ENCODE measurements at regions not wholly inside any gene's neighbourhood (a gene's known extent, or its start where the extent isn't known, plus 50 kb on each side); places are given as distances from the start of the nearest gene placed in this dataset.

DNA sequence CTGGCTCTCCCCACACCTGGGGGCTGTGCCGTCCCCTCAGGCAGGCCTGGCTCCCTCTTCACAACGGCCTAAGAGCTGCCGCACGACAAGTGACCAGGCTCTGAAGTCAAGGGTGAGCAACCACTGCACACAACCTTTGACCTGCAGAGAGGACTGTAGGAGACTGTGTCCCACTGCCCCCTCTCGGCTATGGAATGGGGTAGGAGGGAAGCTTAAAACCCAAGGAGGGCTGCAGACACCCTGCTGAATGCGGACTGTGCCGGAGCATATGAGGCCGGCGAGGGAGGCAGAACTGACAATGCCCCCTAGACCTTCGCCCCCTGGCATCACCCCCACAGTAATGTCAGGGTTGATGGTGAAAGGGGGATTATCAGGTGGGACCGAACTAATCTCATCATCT is 311.9 kb downstream of the CTTN start:
- TF ChIP-seq EP300 (IDR thresholded peaks at IDR 0.05; ENCODE audit: borderline replicate concordance in 1 of 2, low read depth in 1 of 2, low read length in 1 of 2) (no peak), POLR2AphosphoS5 (IDR thresholded peaks at IDR 0.05; ENCODE audit: low read depth, low read length) (no peak), TEAD4 (IDR thresholded peaks at IDR 0.05; ENCODE audit: borderline replicate concordance, insufficient read depth) (no peak), SIN3A (IDR thresholded peaks at IDR 0.05; ENCODE audit: borderline replicate concordance, low read depth, low read length) (no peak), RAD21 (IDR thresholded peaks at IDR 0.05; ENCODE audit: low read length) (no peak), YY1 (IDR thresholded peaks at IDR 0.05; ENCODE audit: low read depth) (no peak), TAF1 (IDR thresholded peaks at IDR 0.05; ENCODE audit: borderline replicate concordance, low read depth, low read length) (no peak), GABPA (IDR thresholded peaks at IDR 0.05; ENCODE audit: low read depth) (no peak), JUND (IDR thresholded peaks at IDR 0.05) (no peak)
- TF ChIP-seq, protein P1, sequence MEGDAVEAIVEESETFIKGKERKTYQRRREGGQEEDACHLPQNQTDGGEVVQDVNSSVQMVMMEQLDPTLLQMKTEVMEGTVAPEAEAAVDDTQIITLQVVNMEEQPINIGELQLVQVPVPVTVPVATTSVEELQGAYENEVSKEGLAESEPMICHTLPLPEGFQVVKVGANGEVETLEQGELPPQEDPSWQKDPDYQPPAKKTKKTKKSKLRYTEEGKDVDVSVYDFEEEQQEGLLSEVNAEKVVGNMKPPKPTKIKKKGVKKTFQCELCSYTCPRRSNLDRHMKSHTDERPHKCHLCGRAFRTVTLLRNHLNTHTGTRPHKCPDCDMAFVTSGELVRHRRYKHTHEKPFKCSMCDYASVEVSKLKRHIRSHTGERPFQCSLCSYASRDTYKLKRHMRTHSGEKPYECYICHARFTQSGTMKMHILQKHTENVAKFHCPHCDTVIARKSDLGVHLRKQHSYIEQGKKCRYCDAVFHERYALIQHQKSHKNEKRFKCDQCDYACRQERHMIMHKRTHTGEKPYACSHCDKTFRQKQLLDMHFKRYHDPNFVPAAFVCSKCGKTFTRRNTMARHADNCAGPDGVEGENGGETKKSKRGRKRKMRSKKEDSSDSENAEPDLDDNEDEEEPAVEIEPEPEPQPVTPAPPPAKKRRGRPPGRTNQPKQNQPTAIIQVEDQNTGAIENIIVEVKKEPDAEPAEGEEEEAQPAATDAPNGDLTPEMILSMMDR (IDR thresholded peaks at IDR 0.05) = no peak
- TF ChIP-seq, protein P2, sequence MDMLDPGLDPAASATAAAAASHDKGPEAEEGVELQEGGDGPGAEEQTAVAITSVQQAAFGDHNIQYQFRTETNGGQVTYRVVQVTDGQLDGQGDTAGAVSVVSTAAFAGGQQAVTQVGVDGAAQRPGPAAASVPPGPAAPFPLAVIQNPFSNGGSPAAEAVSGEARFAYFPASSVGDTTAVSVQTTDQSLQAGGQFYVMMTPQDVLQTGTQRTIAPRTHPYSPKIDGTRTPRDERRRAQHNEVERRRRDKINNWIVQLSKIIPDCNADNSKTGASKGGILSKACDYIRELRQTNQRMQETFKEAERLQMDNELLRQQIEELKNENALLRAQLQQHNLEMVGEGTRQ (IDR thresholded peaks at IDR 0.05; ENCODE audit: borderline replicate concordance, low read depth, low read length) = no peak
- TF ChIP-seq, protein P3, sequence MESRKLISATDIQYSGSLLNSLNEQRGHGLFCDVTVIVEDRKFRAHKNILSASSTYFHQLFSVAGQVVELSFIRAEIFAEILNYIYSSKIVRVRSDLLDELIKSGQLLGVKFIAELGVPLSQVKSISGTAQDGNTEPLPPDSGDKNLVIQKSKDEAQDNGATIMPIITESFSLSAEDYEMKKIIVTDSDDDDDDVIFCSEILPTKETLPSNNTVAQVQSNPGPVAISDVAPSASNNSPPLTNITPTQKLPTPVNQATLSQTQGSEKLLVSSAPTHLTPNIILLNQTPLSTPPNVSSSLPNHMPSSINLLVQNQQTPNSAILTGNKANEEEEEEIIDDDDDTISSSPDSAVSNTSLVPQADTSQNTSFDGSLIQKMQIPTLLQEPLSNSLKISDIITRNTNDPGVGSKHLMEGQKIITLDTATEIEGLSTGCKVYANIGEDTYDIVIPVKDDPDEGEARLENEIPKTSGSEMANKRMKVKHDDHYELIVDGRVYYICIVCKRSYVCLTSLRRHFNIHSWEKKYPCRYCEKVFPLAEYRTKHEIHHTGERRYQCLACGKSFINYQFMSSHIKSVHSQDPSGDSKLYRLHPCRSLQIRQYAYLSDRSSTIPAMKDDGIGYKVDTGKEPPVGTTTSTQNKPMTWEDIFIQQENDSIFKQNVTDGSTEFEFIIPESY (IDR thresholded peaks at IDR 0.05; ENCODE audit: borderline replicate concordance, low read depth) = no peak

Data from SK-N-SH (cell line).